HG02870 (cell line): ENCODE measurements at regions not wholly inside any gene's neighbourhood (a gene's known extent, or its start where the extent isn't known, plus 50 kb on each side); places are given as distances from the start of the nearest gene placed in this dataset.

Experiments
- ATAC-seq: cut with Tn5 transposase; IDR thresholded peaks from one replicate; pipeline ENCODE4 v1.9.1; 2021; ENCODE audit warnings: mild to moderate bottlenecking, moderate library complexity; ENCODE audit not compliant: unreplicated experiment

- ATAC-seq: no peak
These were observed 811.1 kb upstream of the SALL3 start for GRCh38 chr18:78168526-78168925.

GRCh38 chr18:78169174-78169864, 810.3 kb upstream of the SALL3 start:
- ATAC-seq: no peak

GRCh38 chr18:78171954-78172353, 807.7 kb upstream of the SALL3 start:
- ATAC-seq: no peak

- no peak for ATAC-seq
These were observed 804.9 kb upstream of the SALL3 start for GRCh38 chr18:78174737-78175136.

- no peak for ATAC-seq
These were observed 800.8 kb upstream of the SALL3 start for GRCh38 chr18:78178812-78179211.

- ATAC-seq: no peak
These were observed 798.9 kb upstream of the SALL3 start for GRCh38 chr18:78180741-78181140.

GRCh38 chr18:78183815-78184214, 795.8 kb upstream of the SALL3 start:
- ATAC-seq: no peak

GRCh38 chr18:78191276-78191675, 788.3 kb upstream of the SALL3 start:
- no peak for ATAC-seq

- no peak for ATAC-seq
These were observed 787.6 kb upstream of the SALL3 start for GRCh38 chr18:78192054-78192453.

- ATAC-seq: no peak
These were observed 783.3 kb upstream of the SALL3 start for GRCh38 chr18:78196280-78196679.

GRCh38 chr18:78199002-78199401, 780.6 kb upstream of the SALL3 start:
- no peak for ATAC-seq

- ATAC-seq: no peak
These were observed 780.0 kb upstream of the SALL3 start for GRCh38 chr18:78199611-78200010.

- no peak for ATAC-seq
These were observed 771.7 kb upstream of the SALL3 start for GRCh38 chr18:78207942-78208341.

GRCh38 chr18:78208461-78208860, 771.2 kb upstream of the SALL3 start:
- ATAC-seq: no peak

- no peak for ATAC-seq
These were observed 766.1 kb upstream of the SALL3 start for GRCh38 chr18:78213361-78213994.

- ATAC-seq: no peak
These were observed 758.1 kb upstream of the SALL3 start for GRCh38 chr18:78221496-78221895.

GRCh38 chr18:78228974-78229373, 750.6 kb upstream of the SALL3 start:
- ATAC-seq: no peak

- ATAC-seq: no peak
These were observed 748.7 kb upstream of the SALL3 start for GRCh38 chr18:78230911-78231310.

- no peak for ATAC-seq
These were observed 747.4 kb upstream of the SALL3 start for GRCh38 chr18:78232196-78232595.

GRCh38 chr18:78237864-78238263, 741.8 kb upstream of the SALL3 start:
- no peak for ATAC-seq

- ATAC-seq: no peak
These were observed 741.1 kb upstream of the SALL3 start for GRCh38 chr18:78238404-78239089.

- no peak for ATAC-seq
These were observed 740.5 kb upstream of the SALL3 start for GRCh38 chr18:78239090-78239457.
